Suprapubic skin (tissue), 4 donors: ENCODE measurements at regions not wholly inside any gene's neighbourhood (a gene's known extent, or its start where the extent isn't known, plus 50 kb on each side); places are given as distances from the start of the nearest gene placed in this dataset.

Source experiments
- DNase-seq, 2 donors: peaks; one replicate each; pipeline ENCODE4 v3.0.0-alpha.2; 2019; ENCODE audit warnings: low spot score in 2 of 2
- H3K27ac ChIP-seq: fragments of 200-600 bp; sonication (generic); one replicate; pipeline ENCODE4 v1.5.1; 2019
- H3K27me3 ChIP-seq: fragments of 200-600 bp; sonication (generic); one replicate; pipeline ENCODE4 v1.5.1; 2019
- H3K36me3 ChIP-seq: fragments of 200-600 bp; sonication (generic); one replicate; pipeline ENCODE4 v1.5.1; 2019
- H3K4me1 ChIP-seq: fragments of 200-600 bp; sonication (generic); one replicate; pipeline ENCODE4 v1.5.1; 2019
- H3K4me3 ChIP-seq: fragments of 200-600 bp; sonication (generic); one replicate; pipeline ENCODE4 v1.5.1; 2019; ENCODE audit warnings: mild to moderate bottlenecking
- H3K9me3 ChIP-seq: fragments of 200-600 bp; sonication (generic); one replicate; pipeline ENCODE4 v1.5.1; 2019
- CTCF ChIP-seq, 2 donors: fragments of 200-600 bp in 1 of 2; fragments of 450-650 bp in 1 of 2; sonication (generic) in 1 of 2; IDR thresholded peaks; one replicate each; pipeline ENCODE4 v1.5.1; 2016 to 2019; ENCODE audit warnings: antibody characterized with exemption in 2 of 2, mild to moderate bottlenecking in 1 of 2, moderate library complexity in 1 of 2
- EP300 ChIP-seq: sonication (generic); formaldehyde crosslinking; IDR thresholded peaks from one replicate; pipeline ENCODE4 v1.6.1; 2017; ENCODE audit warnings: antibody characterized with exemption
- POLR2A ChIP-seq, 2 donors: fragments of 450-650 bp; IDR thresholded peaks; one replicate each; pipeline ENCODE4 v1.6.1; 2017; ENCODE audit warnings: antibody characterized with exemption in 2 of 2, mild to moderate bottlenecking in 2 of 2, moderate library complexity in 2 of 2
- POLR2AphosphoS5 ChIP-seq, 3 donors: sonication (generic); formaldehyde crosslinking; IDR thresholded peaks; one replicate each; pipeline ENCODE4 v1.6.1; 2017; ENCODE audit warnings: antibody characterized with exemption in 3 of 3
- WGBS: methylation state at CpG from one replicate; pipeline ENCODE4 v1.1.5; 2018; 5-methylcytosine and 5-hydroxymethylcytosine counted together

DNA sequence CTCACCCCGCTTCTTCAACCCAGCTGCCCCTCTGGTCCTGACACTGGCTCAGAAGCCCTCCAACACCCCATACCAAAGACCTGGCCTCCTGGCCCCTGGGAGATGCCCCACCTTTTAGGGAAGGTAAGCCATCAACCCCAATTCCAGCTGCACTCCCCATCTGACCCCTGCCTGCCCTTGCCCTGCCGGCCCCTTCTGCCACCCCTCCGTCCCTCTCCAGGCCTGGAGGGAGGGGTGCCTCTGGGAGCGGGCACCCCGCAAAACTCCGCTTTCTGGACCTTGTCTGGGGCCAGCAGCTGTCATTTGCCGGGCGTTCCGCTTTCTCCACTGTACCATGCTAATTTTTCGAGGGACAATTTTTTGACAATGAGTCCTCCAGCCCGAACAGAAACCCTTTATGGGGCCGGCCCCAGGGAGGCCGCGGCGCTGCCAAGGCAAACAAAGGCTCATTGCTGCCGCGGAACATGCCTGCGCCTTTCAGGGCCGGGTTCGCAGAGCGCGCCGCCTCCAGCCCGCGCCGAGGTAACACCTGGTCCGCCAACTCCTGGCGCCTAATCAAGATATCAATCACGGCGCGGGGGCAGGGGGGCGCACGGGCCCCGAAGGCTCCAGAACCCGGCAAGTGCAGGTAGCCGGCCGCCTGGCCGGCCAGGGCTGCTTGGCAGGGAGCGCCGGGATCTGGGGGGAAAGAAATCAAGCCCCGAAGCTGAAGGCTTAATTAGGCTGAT, 96.0 kb downstream of the INHBB start:
- DNase-seq, result peak; percentile 18 to 65
- Histone ChIP-seq H3K4me1 (peaks cover 16% of the 10 kb centered on the region), H3K4me3 (peak overlapping the region; percentile 51), H3K27ac (peak overlapping the region; percentile 44), H3K9me3 (no peaks in the 10 kb centered on the region), H3K27me3 (peaks cover 21% of the 10 kb centered on the region), H3K36me3 (no peaks in the 10 kb centered on the region)
- 17% methylated on average over 38 of the region's 41 CpGs for WGBS
- TF ChIP-seq CTCF (IDR thresholded peaks at IDR 0.05), result no peak
- no peak for TF ChIP-seq EP300
- TF ChIP-seq POLR2A (IDR thresholded peaks at IDR 0.05), result no peak
- no peak for TF ChIP-seq POLR2AphosphoS5 (IDR thresholded peaks at IDR 0.05)

- no peaks in the 10 kb centered on the region for H3K36me3 ChIP-seq
- 3% methylated on average over 9 of the region's 16 CpGs for WGBS
- H3K27me3 ChIP-seq, result peaks cover 21% of the 10 kb centered on the region
- peak overlapping the region; percentile 51 for H3K4me3 ChIP-seq
- H3K9me3 ChIP-seq, result no peaks in the 10 kb centered on the region
- no peak for TF ChIP-seq POLR2A (IDR thresholded peaks at IDR 0.05)
- no peak for TF ChIP-seq CTCF (IDR thresholded peaks at IDR 0.05)
- H3K4me1 ChIP-seq, result peaks cover 16% of the 10 kb centered on the region
- peak in 1 of 2 donors; percentile 53 for DNase-seq
- peak overlapping the region; percentile 44 for H3K27ac ChIP-seq
Measured at GRCh38 chr2:120442541-120442922, 96.6 kb downstream of the INHBB start.

DNA sequence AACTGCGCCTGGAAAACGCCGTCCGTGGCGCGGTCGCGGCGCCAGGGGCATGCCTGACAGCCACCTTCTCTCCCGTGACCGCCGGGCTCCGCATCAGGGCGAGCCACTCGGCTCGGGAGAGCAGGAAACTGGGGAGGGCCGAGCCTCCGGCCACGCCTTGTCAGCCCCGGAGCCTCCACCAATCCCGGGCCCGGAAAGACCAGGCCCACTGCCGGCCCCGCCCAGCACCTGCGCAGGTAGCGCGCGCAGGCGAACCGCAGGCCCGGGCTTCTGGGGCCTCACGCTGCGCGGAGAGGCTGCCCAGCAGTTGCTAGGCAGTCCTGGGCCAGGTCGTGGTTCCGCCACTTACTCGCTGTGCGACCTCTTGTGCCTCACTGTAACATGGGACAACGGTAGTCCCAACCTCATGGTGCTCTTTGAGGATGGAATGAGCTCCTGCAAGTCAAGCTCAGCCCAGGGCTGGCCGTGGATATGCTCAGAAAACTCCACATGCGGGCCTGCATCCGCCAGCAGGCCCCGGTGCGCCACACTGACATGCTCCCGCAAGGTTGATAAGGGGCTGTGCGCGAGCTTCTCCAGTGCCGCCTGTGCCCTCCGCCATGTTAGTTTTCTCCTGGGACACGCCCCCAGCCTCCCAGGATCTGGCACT, 97.1 kb downstream of the INHBB start:
- Histone ChIP-seq H3K4me3 (peak overlapping the region; percentile 51), H3K4me1 (peaks cover 16% of the 10 kb centered on the region), H3K27ac (no peak overlapping the region), H3K36me3 (no peaks in the 10 kb centered on the region), H3K9me3 (no peaks in the 10 kb centered on the region), H3K27me3 (peaks cover 21% of the 10 kb centered on the region)
- peak in 1 of 2 donors; percentile 73 for DNase-seq
- no peak for TF ChIP-seq EP300
- TF ChIP-seq CTCF (IDR thresholded peaks at IDR 0.05), result no peak
- no peak for TF ChIP-seq POLR2AphosphoS5 (IDR thresholded peaks at IDR 0.05)
- no peak for TF ChIP-seq POLR2A (IDR thresholded peaks at IDR 0.05)
- WGBS, result 66% methylated on average over 7 of the region's 50 CpGs

DNA sequence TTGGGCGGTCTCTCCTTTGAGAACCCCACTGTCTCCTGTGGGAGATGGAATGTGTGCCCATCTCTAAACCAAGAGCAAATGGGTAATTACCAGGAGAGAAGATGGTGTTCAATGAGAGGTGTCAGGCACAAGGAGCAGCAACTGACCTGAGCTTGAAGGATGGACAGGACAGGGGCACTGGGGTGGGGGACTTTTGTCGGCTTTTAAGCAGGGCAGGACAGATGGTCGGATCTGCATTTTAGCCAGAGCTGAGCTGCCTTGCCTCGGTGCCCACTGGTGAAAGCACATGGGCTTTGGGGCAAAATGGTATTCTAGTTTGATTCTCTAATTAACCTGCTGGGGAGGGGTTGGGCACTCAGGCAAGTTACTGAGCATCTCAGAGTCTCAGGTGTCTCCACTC, 98.0 kb downstream of the INHBB start:
- peak in 1 of 2 donors; percentile 44 for DNase-seq
- no peaks in the 10 kb centered on the region for H3K9me3 ChIP-seq
- no peak for TF ChIP-seq CTCF (IDR thresholded peaks at IDR 0.05)
- no peak for TF ChIP-seq EP300
- no peak for TF ChIP-seq POLR2AphosphoS5 (IDR thresholded peaks at IDR 0.05)
- no peak for TF ChIP-seq POLR2A (IDR thresholded peaks at IDR 0.05)
- no peaks in the 10 kb centered on the region for H3K36me3 ChIP-seq
- H3K27me3 ChIP-seq, result peaks cover 21% of the 10 kb centered on the region
- no peak overlapping the region for H3K4me3 ChIP-seq
- H3K27ac ChIP-seq, result no peak overlapping the region
- H3K4me1 ChIP-seq, result peaks cover 16% of the 10 kb centered on the region
- WGBS, result 99% methylated on average over 4 of the region's 4 CpGs

GRCh38 chr2:120444691-120445240, 98.8 kb downstream of the INHBB start:
- H3K9me3 ChIP-seq, result no peaks in the 10 kb centered on the region
- H3K27ac ChIP-seq, result no peak overlapping the region
- WGBS, result 86% methylated on average over 8 of the region's 9 CpGs
- H3K36me3 ChIP-seq, result no peaks in the 10 kb centered on the region
- peaks cover 21% of the 10 kb centered on the region for H3K27me3 ChIP-seq
- DNase-seq, result peak; percentile 40 to 45
- peaks cover 16% of the 10 kb centered on the region for H3K4me1 ChIP-seq
- no peak overlapping the region for H3K4me3 ChIP-seq
- no peak for TF ChIP-seq EP300
- TF ChIP-seq CTCF (IDR thresholded peaks at IDR 0.05), result no peak
- TF ChIP-seq POLR2A (IDR thresholded peaks at IDR 0.05), result no peak
- TF ChIP-seq POLR2AphosphoS5 (IDR thresholded peaks at IDR 0.05), result no peak
